GM23338 (cell line): ENCODE measurements at regions not wholly inside any gene's neighbourhood (a gene's known extent, or its start where the extent isn't known, plus 50 kb on each side); places are given as distances from the start of the nearest gene placed in this dataset.

Experiments
- ATAC-seq: fragments of 200-7000 bp; cut with Tn5 transposase; 3 replicates; pipeline ENCODE4 v1.9.1; 2020
- DNase-seq: peaks from one replicate; pipeline ENCODE4 v3.0.0-alpha.2; 2015; ENCODE audit warnings: low spot score
- H2AFZ ChIP-seq: fragments of 200-600 bp; sonication (generic); 2 replicates; pipeline ENCODE4 v1.8.0; 2016; ENCODE audit warnings: antibody characterized with exemption, mild to moderate bottlenecking, moderate library complexity
- H3F3A ChIP-seq: fragments of 200-600 bp; sonication (generic); replicated peaks from 2 replicates; pipeline ENCODE4 v1.8.0; 2017; ENCODE audit warnings: antibody characterized with exemption, mixed run types, low read depth
- H3K27ac ChIP-seq: fragments of 200-600 bp; sonication (generic); 2 replicates; pipeline ENCODE4 v1.6.1; 2016; ENCODE audit warnings: low read depth
- H3K27me3 ChIP-seq: fragments of 200-600 bp; sonication (generic); 2 replicates; pipeline ENCODE4 v1.8.0; 2016; ENCODE audit warnings: mild to moderate bottlenecking, mixed run types, moderate library complexity; ENCODE audit not compliant: insufficient read depth
- H3K36me3 ChIP-seq: fragments of 200-600 bp; sonication (generic); 2 replicates; pipeline ENCODE4 v1.8.0; 2016; ENCODE audit warnings: mild to moderate bottlenecking; ENCODE audit not compliant: insufficient read depth
- H3K4me1 ChIP-seq: fragments of 200-600 bp; sonication (generic); 2 replicates; pipeline ENCODE4 v1.8.0; 2016; ENCODE audit warnings: mild to moderate bottlenecking, moderate library complexity; ENCODE audit not compliant: insufficient read depth
- H3K4me2 ChIP-seq: fragments of 200-600 bp; sonication (generic); 2 replicates; pipeline ENCODE4 v1.7.1; 2017; ENCODE audit warnings: mixed run types
- H3K4me3 ChIP-seq: fragments of 200-600 bp; sonication (generic); 2 replicates; pipeline ENCODE4 v1.6.1; 2016; ENCODE audit warnings: mixed run types
- H3K79me2 ChIP-seq: fragments of 200-600 bp; sonication (generic); replicated peaks from 2 replicates; pipeline ENCODE4 v1.8.0; 2017; ENCODE audit warnings: mild to moderate bottlenecking; ENCODE audit not compliant: insufficient read depth
- H3K9me2 ChIP-seq: fragments of 200-600 bp; sonication (generic); 2 replicates; pipeline ENCODE4 v1.8.0; 2017; ENCODE audit not compliant: insufficient read depth
- H4K20me1 ChIP-seq: fragments of 200-600 bp; sonication (generic); replicated peaks from 2 replicates; pipeline ENCODE4 v1.8.0; 2017; ENCODE audit warnings: mild to moderate bottlenecking; ENCODE audit not compliant: insufficient read depth
- H3K27ac Mint-ChIP-seq: 2 replicates; pipeline ENCODE4 v1.8.0; 2020; ENCODE audit warnings: inconsistent platforms, mild to moderate bottlenecking, moderate library complexity, mixed read lengths
- H3K27me3 Mint-ChIP-seq: 3 replicates; pipeline ENCODE4 v1.8.0; 2022; ENCODE audit warnings: low read depth, mild to moderate bottlenecking, moderate library complexity, mixed read lengths, inconsistent platforms; ENCODE audit not compliant: insufficient read depth, poor library complexity
- H3K36me3 Mint-ChIP-seq: 3 replicates; pipeline ENCODE4 v1.8.0; 2021; ENCODE audit warnings: low read depth, mild to moderate bottlenecking, inconsistent platforms, moderate library complexity, mixed read lengths
- H3K4me1 Mint-ChIP-seq: 3 replicates; pipeline ENCODE4 v1.8.0; 2020; ENCODE audit warnings: mild to moderate bottlenecking, inconsistent platforms, mixed read lengths
- H3K4me3 Mint-ChIP-seq: 3 replicates; pipeline ENCODE4 v1.8.0; 2021; ENCODE audit warnings: moderate library complexity, mild to moderate bottlenecking, inconsistent platforms, mixed read lengths
- H3K9me3 Mint-ChIP-seq: 3 replicates; pipeline ENCODE4 v1.8.0; 2020; ENCODE audit warnings: moderate library complexity, mild to moderate bottlenecking, inconsistent platforms, mixed read lengths
- CTCF ChIP-seq, 2 experiments: fragments of 200-600 bp in 1 of 2; sonication (generic) in 1 of 2; conservative IDR thresholded peaks; 2 replicates each; pipeline versions ENCODE4 v1.5.1 to v1.6.1; 2016 to 2017; ENCODE audit warnings: antibody characterized with exemption in 2 of 2, low read depth in 2 of 2, mild to moderate bottlenecking in 2 of 2, moderate library complexity in 1 of 2
- ETS1 ChIP-seq: IDR thresholded peaks from 2 replicates; pipeline ENCODE4 v1.6.1; 2016; ENCODE audit warnings: antibody characterized with exemption
- EZH2 ChIP-seq: fragments of 200-600 bp; sonication (generic); IDR thresholded peaks from one replicate; pipeline ENCODE4 v1.8.0; 2017; ENCODE audit warnings: antibody characterized with exemption, mild to moderate bottlenecking, low read depth; ENCODE audit not compliant: unreplicated experiment
- EZH2phosphoT487 ChIP-seq: fragments of 200-600 bp; sonication (generic); IDR thresholded peaks from one replicate; pipeline ENCODE4 v1.8.1; 2018; ENCODE audit warnings: antibody characterized with exemption; ENCODE audit not compliant: unreplicated experiment
- NANOG ChIP-seq: IDR thresholded peaks from 2 replicates; pipeline ENCODE4 v1.6.1; 2016; ENCODE audit warnings: antibody characterized with exemption, borderline replicate concordance
- STAT1 ChIP-seq: IDR thresholded peaks from one replicate; pipeline ENCODE4 v1.6.1; 2016; ENCODE audit warnings: antibody characterized with exemption; ENCODE audit not compliant: unreplicated experiment
- ZNF331 ChIP-seq: fragments of 250-450 bp; sonication (Bioruptor Pico); IDR thresholded peaks from 2 replicates; pipeline ENCODE4 v1.5.0; 2020; ENCODE audit warnings: low read depth, mild to moderate bottlenecking, moderate library complexity

GRCh38 chr6:8991844-8992243 is 556.5 kb upstream of the SLC35B3 start:
- Mint-ChIP-seq H3K36me3 (no peaks in the 10 kb centered on the region), H3K9me3 (no peaks in the 10 kb centered on the region), H3K27ac (no peak overlapping the region), H3K4me3 (no peak overlapping the region), H3K27me3 (no peaks in the 10 kb centered on the region), H3K4me1 (no peaks in the 10 kb centered on the region; the same call in 2 of the 3 replicates)
- no peak for DNase-seq
- H3K4me3 ChIP-seq, result no peak overlapping the region
- H3K27ac ChIP-seq, result no peak overlapping the region
- H2AFZ ChIP-seq, result no peak overlapping the region
- no peaks in the 10 kb centered on the region for H3K4me1 ChIP-seq
- no peaks in the 10 kb centered on the region; the same call in 1 of the 2 replicates for H3K9me2 ChIP-seq
- no peaks in the 10 kb centered on the region for H3K36me3 ChIP-seq
- H3K27me3 ChIP-seq, result no peaks in the 10 kb centered on the region
- no peak for TF ChIP-seq ZNF331
- ATAC-seq, result no peak
- H3K4me2 ChIP-seq, result no peak overlapping the region
- no peaks in the 10 kb centered on the region for H3F3A ChIP-seq
- H3K79me2 ChIP-seq, result no peaks in the 10 kb centered on the region
- H4K20me1 ChIP-seq, result no peaks in the 10 kb centered on the region

DNA sequence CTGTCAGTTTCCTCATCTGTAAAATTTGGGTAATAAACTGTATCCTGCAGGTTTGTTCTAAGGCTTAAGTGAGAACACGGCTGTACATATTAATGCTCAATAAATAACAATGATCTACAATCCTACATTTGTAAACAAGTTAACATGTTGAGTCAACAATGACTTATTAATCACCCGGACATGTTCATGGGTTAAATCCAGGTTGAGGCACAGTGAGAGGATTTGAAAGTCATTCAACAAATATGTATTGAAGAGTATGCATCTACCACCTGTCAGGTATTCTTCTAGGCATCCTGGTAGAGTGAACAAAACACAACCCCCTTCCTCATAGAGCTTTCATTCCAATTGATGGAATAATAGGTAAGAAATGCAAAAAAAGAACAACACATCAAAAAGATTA is 554.7 kb upstream of the SLC35B3 start:
- Mint-ChIP-seq H3K4me3 (no peak overlapping the region), H3K4me1 (no peaks in the 10 kb centered on the region; the same call in 2 of the 3 replicates), H3K36me3 (no peaks in the 10 kb centered on the region), H3K9me3 (no peaks in the 10 kb centered on the region), H3K27me3 (no peaks in the 10 kb centered on the region), H3K27ac (no peak overlapping the region)
- Histone ChIP-seq H3K36me3 (no peaks in the 10 kb centered on the region), H2AFZ (no peak overlapping the region), H3K4me3 (no peak overlapping the region), H4K20me1 (no peaks in the 10 kb centered on the region), H3K27me3 (no peaks in the 10 kb centered on the region), H3K4me1 (no peaks in the 10 kb centered on the region), H3F3A (no peaks in the 10 kb centered on the region), H3K9me2 (no peaks in the 10 kb centered on the region; the same call in 1 of the 2 replicates), H3K27ac (no peak overlapping the region), H3K79me2 (no peaks in the 10 kb centered on the region), H3K4me2 (no peak overlapping the region)
- ATAC-seq (no peak), DNase-seq (no peak)
- TF ChIP-seq NANOG, result no peak
- TF ChIP-seq CTCF (conservative IDR thresholded peaks at IDR 0.05; ENCODE audit: low read depth in 2 of 2), result no peak
- TF ChIP-seq EZH2phosphoT487, result no peak

DNA sequence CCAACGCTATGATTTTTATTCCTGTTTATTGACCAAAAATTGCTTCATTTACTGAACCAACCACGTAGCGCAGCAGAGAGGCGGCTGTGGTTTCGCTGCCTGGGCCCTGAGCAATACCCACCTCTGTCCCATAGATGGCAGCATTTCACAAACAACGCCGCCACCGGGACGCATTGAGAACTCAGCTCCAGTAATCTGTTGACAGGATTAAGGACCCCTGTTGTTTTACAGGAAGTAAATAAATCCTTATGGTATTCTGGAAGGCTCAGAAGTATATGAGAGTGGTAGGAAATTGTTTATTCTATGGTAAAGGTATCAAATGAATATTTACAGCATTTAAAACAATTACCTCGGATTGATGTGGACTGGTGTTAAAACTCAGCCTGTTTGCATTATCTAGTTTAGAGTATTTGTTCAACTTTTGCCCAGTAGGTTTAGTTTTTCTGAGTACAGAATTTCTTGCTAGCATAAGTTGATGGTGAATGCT is 547.9 kb upstream of the SLC35B3 start:
- Histone ChIP-seq H3K4me2 (no peak overlapping the region), H4K20me1 (no peaks in the 10 kb centered on the region), H3K27ac (no peak overlapping the region), H3K36me3 (no peaks in the 10 kb centered on the region), H3K79me2 (no peaks in the 10 kb centered on the region), H3K4me3 (no peak overlapping the region), H3K27me3 (no peaks in the 10 kb centered on the region), H3K4me1 (no peaks in the 10 kb centered on the region), H2AFZ (peak overlapping the region; percentile 12; the same call in 1 of the 2 replicates), H3F3A (no peaks in the 10 kb centered on the region), H3K9me2 (no peaks in the 10 kb centered on the region)
- Mint-ChIP-seq H3K36me3 (no peaks in the 10 kb centered on the region), H3K4me3 (no peak overlapping the region), H3K4me1 (peaks cover 8% of the 10 kb centered on the region), H3K9me3 (no peaks in the 10 kb centered on the region), H3K27me3 (no peaks in the 10 kb centered on the region), H3K27ac (no peak overlapping the region)
- ATAC-seq (peak; percentile 94), DNase-seq (peak; percentile 85)
- TF ChIP-seq CTCF (conservative IDR thresholded peaks at IDR 0.05; ENCODE audit: low read depth in 2 of 2), result peak; percentile 94 to 98
- no peak for TF ChIP-seq EZH2
- TF ChIP-seq ETS1, result no peak
- TF ChIP-seq STAT1, result no peak
- TF ChIP-seq ZNF331, result no peak
